ENCODE measurements at regions not wholly inside any gene's neighbourhood (a gene's known extent, or its start where the extent isn't known, plus 50 kb on each side); places are given as distances from the start of the nearest gene placed in this dataset.
"Not testable (repeated sequence)": the region's sequence is repeated elsewhere in the genome, so short reads cannot be mapped to it uniquely, and the experiment has no call there.

GRCh38 chr2:173557497-173557896 is 202.8 kb downstream of the CDCA7 start:
- Histone ChIP-seq H3K4me3 (ENCODE audit: low read length) (no peak overlapping the region), H3K27me3 (ENCODE audit: control insufficient read depth, insufficient read depth, low read length) (no peaks in the 10 kb centered on the region), H3K9ac (ENCODE audit: low read length) (no peak overlapping the region), H3K9me3 (ENCODE audit: control insufficient read depth, low read length) (no peaks in the 10 kb centered on the region), H3K36me3 (ENCODE audit: control insufficient read depth, insufficient read depth, low read length) (no peaks in the 10 kb centered on the region), H3K4me1 (ENCODE audit: control insufficient read depth, insufficient read depth, low read length) (no peaks in the 10 kb centered on the region)

DNA sequence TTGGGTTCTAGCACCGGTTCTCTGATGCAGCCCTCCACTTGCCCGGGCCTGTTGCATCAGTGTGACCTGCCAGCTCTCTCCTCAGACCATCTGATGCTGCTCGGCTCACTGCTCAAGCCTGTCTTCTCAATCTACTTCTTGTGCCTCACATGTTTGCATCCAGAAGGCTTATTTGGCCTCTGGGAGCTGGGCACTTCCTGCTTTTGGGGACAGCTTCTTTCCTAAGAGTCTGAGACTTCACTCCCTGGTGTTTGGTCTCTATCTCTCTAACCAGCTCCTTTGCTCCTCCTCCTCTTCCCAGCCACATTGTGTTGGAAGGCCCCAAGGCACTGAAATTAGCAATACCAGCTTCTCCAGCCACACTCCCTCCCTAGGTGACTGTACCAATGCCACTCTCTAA is 212.8 kb downstream of the CDCA7 start:
- no peak overlapping the region for H3K4me3 ChIP-seq (ENCODE audit: low read length)
- peaks cover 6% of the 10 kb centered on the region for H3K4me1 ChIP-seq (ENCODE audit: control insufficient read depth, insufficient read depth, low read length)
- H3K27me3 ChIP-seq (ENCODE audit: control insufficient read depth, insufficient read depth, low read length): no peaks in the 10 kb centered on the region
- no peaks in the 10 kb centered on the region for H3K36me3 ChIP-seq (ENCODE audit: control insufficient read depth, insufficient read depth, low read length)
- H3K9me3 ChIP-seq (ENCODE audit: control insufficient read depth, low read length): no peaks in the 10 kb centered on the region
- H3K9ac ChIP-seq (ENCODE audit: low read length): no peak overlapping the region

GRCh38 chr2:173568054-173568453 is 213.4 kb downstream of the CDCA7 start:
- H3K27me3 ChIP-seq (ENCODE audit: control insufficient read depth, insufficient read depth, low read length): no peaks in the 10 kb centered on the region
- no peaks in the 10 kb centered on the region for H3K36me3 ChIP-seq (ENCODE audit: control insufficient read depth, insufficient read depth, low read length)
- no peak overlapping the region for H3K9ac ChIP-seq (ENCODE audit: low read length)
- peaks cover 10% of the 10 kb centered on the region for H3K4me1 ChIP-seq (ENCODE audit: control insufficient read depth, insufficient read depth, low read length)
- H3K9me3 ChIP-seq (ENCODE audit: control insufficient read depth, low read length): no peaks in the 10 kb centered on the region
- no peak overlapping the region for H3K4me3 ChIP-seq (ENCODE audit: low read length)

- Histone ChIP-seq H3K27me3 (ENCODE audit: control insufficient read depth, insufficient read depth, low read length) (no peaks in the 10 kb centered on the region), H3K9ac (ENCODE audit: low read length) (no peak overlapping the region), H3K36me3 (ENCODE audit: control insufficient read depth, insufficient read depth, low read length) (no peaks in the 10 kb centered on the region), H3K4me3 (ENCODE audit: low read length) (no peak overlapping the region), H3K4me1 (ENCODE audit: control insufficient read depth, insufficient read depth, low read length) (peaks cover 11% of the 10 kb centered on the region), H3K9me3 (ENCODE audit: control insufficient read depth, low read length) (no peaks in the 10 kb centered on the region)
These were observed 216.5 kb downstream of the CDCA7 start for GRCh38 chr2:173571021-173571821.

DNA sequence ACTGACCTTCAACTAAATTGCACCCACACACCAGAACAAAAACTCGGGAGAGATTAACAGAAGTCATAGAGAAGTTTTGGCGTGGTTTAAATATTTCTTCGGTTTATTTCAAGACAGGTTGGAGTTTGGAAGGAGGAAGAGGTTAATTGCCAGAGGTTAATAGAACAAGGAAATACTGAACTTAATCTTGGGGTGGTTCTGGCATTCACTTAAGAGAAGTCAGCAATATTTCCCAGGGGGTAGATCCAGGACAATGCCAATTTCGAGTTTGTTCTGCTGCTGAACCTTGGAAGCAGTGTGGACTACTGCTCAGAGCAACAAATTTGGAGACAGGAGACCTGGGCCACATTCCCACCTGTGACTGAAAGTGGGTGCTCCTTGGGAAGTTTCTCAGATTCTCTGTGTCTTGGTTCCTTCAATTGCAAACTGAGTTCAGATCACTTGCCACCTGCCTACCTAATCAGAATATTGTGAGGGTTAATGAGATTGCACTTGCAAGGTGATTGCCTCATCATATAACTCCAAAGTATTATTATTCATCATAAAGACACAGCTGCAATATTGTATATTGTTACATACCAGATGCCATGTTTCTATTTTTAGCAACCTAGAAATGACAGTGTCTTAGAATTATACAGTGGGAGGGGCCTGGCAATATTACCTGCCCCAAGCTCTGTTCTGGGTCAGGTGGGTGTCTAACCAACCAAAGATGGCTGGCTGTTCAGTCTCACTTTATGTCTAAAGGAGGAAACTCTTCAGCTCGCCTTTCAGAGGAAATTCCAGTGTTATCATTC is 217.4 kb downstream of the CDCA7 start:
- no peak overlapping the region for H3K4me3 ChIP-seq (ENCODE audit: low read length)
- H3K36me3 ChIP-seq (ENCODE audit: control insufficient read depth, insufficient read depth, low read length): no peaks in the 10 kb centered on the region
- H3K9me3 ChIP-seq (ENCODE audit: control insufficient read depth, low read length): no peaks in the 10 kb centered on the region
- no peak overlapping the region for H3K9ac ChIP-seq (ENCODE audit: low read length)
- H3K4me1 ChIP-seq (ENCODE audit: control insufficient read depth, insufficient read depth, low read length): peaks cover 11% of the 10 kb centered on the region
- H3K27me3 ChIP-seq (ENCODE audit: control insufficient read depth, insufficient read depth, low read length): no peaks in the 10 kb centered on the region

- Histone ChIP-seq H3K36me3 (ENCODE audit: control insufficient read depth, insufficient read depth, low read length) (no peaks in the 10 kb centered on the region), H3K27me3 (ENCODE audit: control insufficient read depth, insufficient read depth, low read length) (no peaks in the 10 kb centered on the region), H3K9me3 (ENCODE audit: control insufficient read depth, low read length) (no peaks in the 10 kb centered on the region), H3K4me3 (ENCODE audit: low read length) (no peak overlapping the region), H3K9ac (ENCODE audit: low read length) (no peak overlapping the region), H3K4me1 (ENCODE audit: control insufficient read depth, insufficient read depth, low read length) (peaks cover 11% of the 10 kb centered on the region)
These were observed 218.2 kb downstream of the CDCA7 start for GRCh38 chr2:173572848-173573247.

- not testable (repeated sequence) for H3K36me3 ChIP-seq (ENCODE audit: control insufficient read depth, insufficient read depth, low read length); H3K27me3 ChIP-seq (ENCODE audit: control insufficient read depth, insufficient read depth, low read length); H3K9ac ChIP-seq (ENCODE audit: low read length); H3K4me3 ChIP-seq (ENCODE audit: low read length); H3K9me3 ChIP-seq (ENCODE audit: control insufficient read depth, low read length)
- peaks cover 11% of the 10 kb centered on the region for H3K4me1 ChIP-seq (ENCODE audit: control insufficient read depth, insufficient read depth, low read length)
These were observed 219.1 kb downstream of the CDCA7 start for GRCh38 chr2:173573782-173574181.

DNA sequence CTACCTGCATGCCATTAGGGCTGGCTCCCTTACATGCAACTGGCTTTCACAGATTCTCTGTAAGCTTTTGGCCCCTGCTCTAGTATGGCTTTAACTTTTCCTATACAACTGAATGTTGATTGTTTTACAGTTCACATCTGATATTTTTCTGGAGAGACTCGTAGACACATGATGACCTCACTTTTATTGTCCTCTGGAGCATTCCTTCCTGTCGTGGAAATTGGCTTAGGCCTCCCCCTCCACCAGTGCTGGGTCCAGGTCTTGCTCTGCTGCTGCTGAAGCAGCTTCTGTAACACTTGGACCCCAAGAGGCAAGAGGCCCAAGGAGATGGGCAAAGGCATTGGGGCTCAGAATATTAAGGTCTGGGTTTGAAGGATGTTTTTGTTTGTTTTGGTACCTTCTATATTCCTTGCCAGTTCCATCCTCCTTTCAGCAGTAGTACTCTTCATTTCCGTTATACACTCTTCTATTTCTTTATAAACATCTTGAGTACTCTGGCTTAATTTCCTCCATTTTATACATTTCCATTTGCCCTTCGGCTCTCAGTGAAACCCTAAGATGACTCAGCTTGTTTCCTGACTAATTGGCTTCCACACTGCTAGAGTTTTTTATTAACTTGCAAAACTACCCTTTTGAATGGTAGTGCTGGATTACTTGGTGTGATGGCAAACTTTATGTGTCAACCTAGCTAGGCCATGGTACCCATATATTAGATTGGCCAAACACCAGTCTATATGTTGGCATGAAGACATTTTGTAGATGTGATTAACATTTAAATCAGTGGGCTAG is 219.8 kb downstream of the CDCA7 start:
- Histone ChIP-seq H3K4me3 (ENCODE audit: low read length) (no peak overlapping the region), H3K9me3 (ENCODE audit: control insufficient read depth, low read length) (no peaks in the 10 kb centered on the region), H3K4me1 (ENCODE audit: control insufficient read depth, insufficient read depth, low read length) (peaks cover 14% of the 10 kb centered on the region), H3K36me3 (ENCODE audit: control insufficient read depth, insufficient read depth, low read length) (no peaks in the 10 kb centered on the region), H3K9ac (ENCODE audit: low read length) (no peak overlapping the region), H3K27me3 (ENCODE audit: control insufficient read depth, insufficient read depth, low read length) (no peaks in the 10 kb centered on the region)

- Histone ChIP-seq H3K4me1 (ENCODE audit: control insufficient read depth, insufficient read depth, low read length) (peaks cover 3% of the 10 kb centered on the region), H3K4me3 (ENCODE audit: low read length) (no peak overlapping the region), H3K36me3 (ENCODE audit: control insufficient read depth, insufficient read depth, low read length) (no peaks in the 10 kb centered on the region), H3K27me3 (ENCODE audit: control insufficient read depth, insufficient read depth, low read length) (no peaks in the 10 kb centered on the region), H3K9ac (ENCODE audit: low read length) (no peak overlapping the region), H3K9me3 (ENCODE audit: control insufficient read depth, low read length) (no peaks in the 10 kb centered on the region)
These were observed 223.9 kb downstream of the CDCA7 start for GRCh38 chr2:173578404-173579107.

DNA sequence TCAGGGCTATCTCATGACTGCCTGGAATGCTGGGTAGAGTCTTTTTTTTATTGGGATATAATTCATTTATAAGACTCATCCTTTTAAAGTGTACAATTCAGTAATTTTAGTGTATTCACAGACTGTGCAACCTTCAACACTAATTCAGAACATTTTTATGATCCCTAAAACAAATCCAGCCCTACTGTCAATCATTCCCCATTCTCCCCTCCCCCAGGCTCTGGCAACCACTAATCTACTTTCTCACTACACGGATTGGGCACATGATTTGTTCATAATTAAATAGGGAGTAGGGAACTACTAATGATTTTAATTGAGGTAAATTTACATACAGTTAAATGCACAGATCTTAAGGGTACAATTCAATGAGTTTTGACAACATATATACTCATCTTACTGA is 225.7 kb downstream of the CDCA7 start:
- Histone ChIP-seq H3K36me3 (ENCODE audit: control insufficient read depth, insufficient read depth, low read length) (no peaks in the 10 kb centered on the region), H3K4me1 (ENCODE audit: control insufficient read depth, insufficient read depth, low read length) (peaks cover 3% of the 10 kb centered on the region), H3K4me3 (ENCODE audit: low read length) (no peak overlapping the region), H3K9me3 (ENCODE audit: control insufficient read depth, low read length) (no peaks in the 10 kb centered on the region), H3K27me3 (ENCODE audit: control insufficient read depth, insufficient read depth, low read length) (no peaks in the 10 kb centered on the region), H3K9ac (ENCODE audit: low read length) (no peak overlapping the region)

DNA sequence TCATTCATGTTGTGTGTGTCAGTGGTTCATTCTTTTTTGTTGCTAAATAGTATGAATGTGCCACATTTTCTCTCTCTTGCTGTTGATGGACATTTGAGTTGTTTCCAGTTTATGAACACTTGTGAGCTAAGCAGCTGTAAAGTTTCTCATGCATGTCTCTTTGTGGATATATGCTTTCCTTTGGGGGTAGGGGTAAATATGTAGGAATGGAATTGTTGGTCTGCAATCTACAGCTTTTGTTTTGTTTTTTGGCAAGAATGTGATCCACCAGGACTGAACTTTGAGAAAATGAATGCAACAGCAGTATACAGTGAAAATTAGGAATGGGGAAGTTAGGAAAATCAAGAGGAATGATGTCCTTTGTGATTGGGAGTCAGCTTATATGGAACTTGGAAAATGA is 226.3 kb downstream of the CDCA7 start:
- no peaks in the 10 kb centered on the region for H3K36me3 ChIP-seq (ENCODE audit: control insufficient read depth, insufficient read depth, low read length)
- no peak overlapping the region for H3K9ac ChIP-seq (ENCODE audit: low read length)
- peaks cover 3% of the 10 kb centered on the region for H3K4me1 ChIP-seq (ENCODE audit: control insufficient read depth, insufficient read depth, low read length)
- no peak overlapping the region for H3K4me3 ChIP-seq (ENCODE audit: low read length)
- H3K9me3 ChIP-seq (ENCODE audit: control insufficient read depth, low read length): no peaks in the 10 kb centered on the region
- H3K27me3 ChIP-seq (ENCODE audit: control insufficient read depth, insufficient read depth, low read length): no peaks in the 10 kb centered on the region

Measured in mucosa of stomach (tissue), 1 donor.